CD14-positive monocyte (primary cell): ENCODE measurements at regions not wholly inside any gene's neighbourhood (a gene's known extent, or its start where the extent isn't known, plus 50 kb on each side); places are given as distances from the start of the nearest gene placed in this dataset.

Experiments used
- DNase-seq, 3 donors: peaks; one replicate each; pipeline ENCODE4 v3.0.0-alpha.2; 2011 to 2022
- H2AFZ ChIP-seq: 2 replicates; pipeline ENCODE4 v1.6.0; 2012; ENCODE audit warnings: mild to moderate bottlenecking, low read depth, low read length, inconsistent platforms; ENCODE audit not compliant: insufficient read depth, poor library complexity, severe bottlenecking
- H3K27ac ChIP-seq, 2 donors: 1 replicate in 1 of 2; 2 replicates in 1 of 2; pipeline ENCODE4 v1.5.1; 2012 to 2013; ENCODE audit warnings: low read length in 2 of 2, control low read depth in 1 of 2, inconsistent platforms in 1 of 2, low read depth in 1 of 2, mild to moderate bottlenecking in 1 of 2
- H3K27me3 ChIP-seq, 2 donors: one replicate each; pipeline versions ENCODE4 v1.6.0 to v1.6.1; 2011 to 2013; ENCODE audit warnings: low read length in 2 of 2; ENCODE audit not compliant: control insufficient read depth in 2 of 2, insufficient read depth in 2 of 2
- H3K36me3 ChIP-seq, 2 donors: replicated peaks in 1 of 2; 1 replicate in 1 of 2; 2 replicates in 1 of 2; pipeline versions ENCODE4 v1.5.1 to v1.6.1; 2012 to 2013; ENCODE audit warnings: low read length in 2 of 2, control low read depth in 1 of 2, inconsistent platforms in 1 of 2, mild to moderate bottlenecking in 1 of 2; ENCODE audit not compliant: insufficient read depth in 2 of 2, control insufficient read depth in 1 of 2
- H3K4me1 ChIP-seq, 2 donors: 1 replicate in 1 of 2; 2 replicates in 1 of 2; pipeline versions ENCODE4 v1.5.1 to v1.6.1; 2012 to 2013; ENCODE audit warnings: low read length in 2 of 2, control low read depth in 1 of 2, inconsistent platforms in 1 of 2, mild to moderate bottlenecking in 1 of 2, moderate library complexity in 1 of 2; ENCODE audit not compliant: insufficient read depth in 2 of 2, control insufficient read depth in 1 of 2
- H3K4me2 ChIP-seq: replicated peaks from 2 replicates; pipeline ENCODE3; 2012; ENCODE audit warnings: low read length, moderate library complexity, mild to moderate bottlenecking; ENCODE audit not compliant: poor library complexity, severe bottlenecking; ENCODE audit errors: extremely low read depth
- H3K4me3 ChIP-seq, 3 experiments: fragments of 200-600 bp in 1 of 3; sonication (generic) in 1 of 3; replicated peaks in 1 of 3; 1 replicate in 2 of 3; 2 replicates in 1 of 3; pipeline ENCODE4 v1.5.1; 2011 to 2013; ENCODE audit warnings: low read length in 3 of 3, mild to moderate bottlenecking in 3 of 3, control low read depth in 2 of 3, low read depth in 2 of 3, inconsistent platforms in 1 of 3, moderate library complexity in 1 of 3
- H3K79me2 ChIP-seq: 2 replicates; pipeline ENCODE4 v1.6.0; 2012; ENCODE audit warnings: mild to moderate bottlenecking, control low read depth, inconsistent platforms, low read length, moderate library complexity; ENCODE audit not compliant: insufficient read depth
- H3K9ac ChIP-seq: 2 replicates; pipeline ENCODE4 v1.6.0; 2017; ENCODE audit warnings: low read length, mild to moderate bottlenecking; ENCODE audit not compliant: insufficient read depth, poor library complexity, severe bottlenecking
- H3K9me3 ChIP-seq, 2 donors: replicated peaks in 1 of 2; 1 replicate in 1 of 2; 2 replicates in 1 of 2; pipeline versions ENCODE4 v1.5.1 to v1.6.1; 2012 to 2013; ENCODE audit warnings: low read length in 2 of 2, control low read depth in 1 of 2; ENCODE audit not compliant: control insufficient read depth in 1 of 2, insufficient read depth in 1 of 2
- H4K20me1 ChIP-seq: 2 replicates; pipeline ENCODE4 v1.6.0; 2012; ENCODE audit warnings: mild to moderate bottlenecking, low read length, control low read depth, moderate library complexity; ENCODE audit not compliant: insufficient read depth
- H3K27ac Mint-ChIP-seq, 7 donors: one replicate each; pipeline ENCODE4 v1.8.0; 2020; ENCODE audit warnings: mild to moderate bottlenecking in 7 of 7, mixed read lengths in 7 of 7, moderate library complexity in 6 of 7, inconsistent platforms in 2 of 7
- H3K27me3 Mint-ChIP-seq, 3 donors: one replicate each; pipeline ENCODE4 v1.8.0; 2021 to 2022; ENCODE audit warnings: low read depth in 3 of 3, mild to moderate bottlenecking in 3 of 3, mixed read lengths in 3 of 3, moderate library complexity in 3 of 3, inconsistent platforms in 1 of 3
- H3K36me3 Mint-ChIP-seq, 2 donors: one replicate each; pipeline ENCODE4 v1.8.0; 2020; ENCODE audit warnings: mixed read lengths in 2 of 2, inconsistent platforms in 1 of 2, mild to moderate bottlenecking in 1 of 2
- H3K4me1 Mint-ChIP-seq: one replicate; pipeline ENCODE4 v1.8.0; 2020; ENCODE audit warnings: mild to moderate bottlenecking, mixed read lengths
- H3K4me3 Mint-ChIP-seq, 2 donors: one replicate each; pipeline ENCODE4 v1.8.0; 2020; ENCODE audit warnings: mild to moderate bottlenecking in 2 of 2, mixed read lengths in 2 of 2, moderate library complexity in 1 of 2
- H3K9me3 Mint-ChIP-seq, 7 donors: one replicate each; pipeline ENCODE4 v1.8.0; 2020 to 2022; ENCODE audit warnings: mixed read lengths in 7 of 7, mild to moderate bottlenecking in 6 of 7, moderate library complexity in 6 of 7, inconsistent platforms in 2 of 7
- CTCF ChIP-seq: fragments of 200-600 bp; IDR thresholded peaks from one replicate; pipeline ENCODE4 v1.8.0; 2022; ENCODE audit warnings: antibody characterized with exemption, mild to moderate bottlenecking
- WGBS: methylation state at CpG from one replicate; pipeline ENCODE4 v1.1.5; 2013; ENCODE audit warnings: missing lambda C conversion rate; ENCODE audit not compliant: insufficient coverage; 5-methylcytosine and 5-hydroxymethylcytosine counted together
- intact Hi-C, 2 donors: fragments of 100-400 bp; cut with micrococcal nuclease; formaldehyde crosslinking; loops; one replicate each; pipeline versions ENCODE4 v1.15.0 to v1.15.1; 2023

DNA sequence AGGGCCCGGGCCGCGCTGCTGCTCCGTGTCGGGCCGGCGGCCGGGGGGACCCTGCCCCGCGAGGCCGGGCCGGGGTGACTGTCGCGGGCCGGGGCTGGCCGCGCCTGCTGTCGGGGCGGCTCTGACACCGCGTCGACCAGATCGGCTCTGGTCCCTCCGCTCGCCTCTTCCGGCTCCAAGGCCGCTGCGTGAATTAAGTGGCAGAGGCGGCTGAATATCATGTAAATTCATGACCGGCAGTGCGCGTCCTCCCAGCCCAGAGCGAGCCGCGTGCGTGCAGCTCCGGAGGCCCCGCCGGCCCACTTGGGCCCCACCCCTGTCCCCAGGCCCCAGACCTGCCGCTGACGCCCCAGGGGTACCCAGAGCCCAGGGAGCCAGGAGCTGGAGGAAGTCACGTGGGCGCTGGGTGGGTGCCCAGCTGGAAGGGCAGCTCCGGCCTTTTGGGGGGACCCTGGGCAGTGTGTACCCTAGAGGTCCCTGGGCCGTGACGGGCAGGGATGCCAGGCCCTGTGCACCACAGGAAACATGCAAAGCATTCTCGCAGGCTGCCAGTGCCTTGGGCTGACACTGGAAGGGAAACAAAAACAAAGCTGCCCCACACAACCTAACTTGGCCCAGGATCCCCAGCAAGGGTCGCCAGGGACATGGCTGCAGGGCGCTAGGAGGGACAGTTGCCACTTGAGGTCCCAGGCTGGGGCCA is 584.0 kb upstream of the MKI67 start:
- intact Hi-C loops = no loop called here
- no peak overlapping the region for H3K4me3 Mint-ChIP-seq
- DNase-seq = no peak
- H3K4me1 Mint-ChIP-seq = no peaks in the 10 kb centered on the region
- no peak for TF ChIP-seq CTCF
- no peaks in the 10 kb centered on the region for H3K79me2 ChIP-seq
- H3K36me3 ChIP-seq = no peaks in the 10 kb centered on the region
- H3K9me3 Mint-ChIP-seq = peaks cover 0 to 3% (median 0%) of the 10 kb centered on the region in 7 donors
- H3K4me1 ChIP-seq = no peaks in the 10 kb centered on the region
- H3K4me3 ChIP-seq = no peak overlapping the region
- H2AFZ ChIP-seq = no peak overlapping the region
- WGBS = 19% methylated on average over 48 of the region's 49 CpGs
- peaks cover 2 to 3% of the 10 kb centered on the region in 2 donors for H3K27me3 ChIP-seq
- H3K36me3 Mint-ChIP-seq = no peaks in the 10 kb centered on the region
- H3K27ac Mint-ChIP-seq = no peak overlapping the region
- H3K27me3 Mint-ChIP-seq = peaks cover 10 to 21% (median 15%) of the 10 kb centered on the region in 3 donors
- H4K20me1 ChIP-seq = no peaks in the 10 kb centered on the region
- peaks cover 0 to 2% of the 10 kb centered on the region in 2 donors for H3K9me3 ChIP-seq
- H3K4me2 ChIP-seq = no peak overlapping the region
- H3K9ac ChIP-seq = no peak overlapping the region
- H3K27ac ChIP-seq = no peak overlapping the region

- H3K4me1 ChIP-seq = no peaks in the 10 kb centered on the region
- H3K27ac ChIP-seq = no peak overlapping the region
- H3K4me3 Mint-ChIP-seq = no peak overlapping the region
- H3K27me3 ChIP-seq = peaks cover 2 to 3% of the 10 kb centered on the region in 2 donors
- H3K4me3 ChIP-seq = no peak overlapping the region
- TF ChIP-seq CTCF = no peak
- peaks cover 0 to 2% of the 10 kb centered on the region in 2 donors for H3K9me3 ChIP-seq
- H3K9me3 Mint-ChIP-seq = peaks cover 0 to 3% (median 0%) of the 10 kb centered on the region in 7 donors
- H3K79me2 ChIP-seq = no peaks in the 10 kb centered on the region
- no peaks in the 10 kb centered on the region for H3K36me3 Mint-ChIP-seq
- H3K36me3 ChIP-seq = no peaks in the 10 kb centered on the region
- H4K20me1 ChIP-seq = no peaks in the 10 kb centered on the region
- no peaks in the 10 kb centered on the region for H3K4me1 Mint-ChIP-seq
- no peak overlapping the region for H2AFZ ChIP-seq
- 81% methylated on average over 4 of the region's 8 CpGs for WGBS
- no peak for DNase-seq
- H3K27me3 Mint-ChIP-seq = peaks cover 10 to 24% (median 15%) of the 10 kb centered on the region in 3 donors
- H3K27ac Mint-ChIP-seq = no peak overlapping the region
- H3K4me2 ChIP-seq = no peak overlapping the region
- H3K9ac ChIP-seq = no peak overlapping the region
- intact Hi-C loops = no loop called here
Measured at GRCh38 chr10:128710798-128711183, 584.6 kb upstream of the MKI67 start.
